PC-9 (cell line): ENCODE measurements at regions not wholly inside any gene's neighbourhood (a gene's known extent, or its start where the extent isn't known, plus 50 kb on each side); places are given as distances from the start of the nearest gene placed in this dataset.

Experiments used
- EZH2 ChIP-seq: fragments of 200-600 bp; sonication (generic); IDR thresholded peaks from 2 replicates; pipeline ENCODE4 v1.8.0; 2017; ENCODE audit warnings: antibody characterized with exemption, low read depth
- TF ChIP-seq, protein P1 (sequence below): fragments of 200-600 bp; sonication (generic); conservative IDR thresholded peaks from 2 replicates; pipeline ENCODE4 v1.6.1; 2017; ENCODE audit warnings: mixed run types, antibody characterized with exemption, mild to moderate bottlenecking, moderate library complexity

DNA sequence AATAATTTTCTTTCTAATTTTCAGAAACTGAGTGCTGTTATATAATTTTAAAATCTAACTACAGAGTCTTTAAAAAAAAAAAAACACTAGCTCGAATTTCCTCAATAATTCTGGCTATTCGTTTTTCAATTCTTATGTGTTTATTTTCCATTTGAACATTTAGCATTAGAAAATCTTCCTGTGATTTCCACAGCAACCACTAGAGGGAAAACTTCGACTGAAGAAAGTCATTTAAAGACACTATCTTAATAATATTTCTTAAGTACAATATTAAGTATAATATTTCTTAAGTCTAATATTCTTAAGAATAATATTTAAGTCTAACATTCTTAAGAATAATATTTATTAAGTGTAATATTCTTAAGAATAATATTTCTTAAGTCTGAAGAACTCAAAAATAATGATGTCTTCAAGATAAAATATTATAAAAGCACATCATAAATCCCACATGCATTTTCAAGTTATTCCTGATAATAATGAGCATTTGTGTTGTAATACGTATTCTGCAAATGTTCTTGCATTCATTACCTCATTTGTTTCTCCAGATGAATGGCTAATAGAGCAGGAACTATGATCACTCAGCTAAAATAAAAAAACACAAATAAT is 118.4 kb upstream of the WDR17 start:
- TF ChIP-seq, protein P1, sequence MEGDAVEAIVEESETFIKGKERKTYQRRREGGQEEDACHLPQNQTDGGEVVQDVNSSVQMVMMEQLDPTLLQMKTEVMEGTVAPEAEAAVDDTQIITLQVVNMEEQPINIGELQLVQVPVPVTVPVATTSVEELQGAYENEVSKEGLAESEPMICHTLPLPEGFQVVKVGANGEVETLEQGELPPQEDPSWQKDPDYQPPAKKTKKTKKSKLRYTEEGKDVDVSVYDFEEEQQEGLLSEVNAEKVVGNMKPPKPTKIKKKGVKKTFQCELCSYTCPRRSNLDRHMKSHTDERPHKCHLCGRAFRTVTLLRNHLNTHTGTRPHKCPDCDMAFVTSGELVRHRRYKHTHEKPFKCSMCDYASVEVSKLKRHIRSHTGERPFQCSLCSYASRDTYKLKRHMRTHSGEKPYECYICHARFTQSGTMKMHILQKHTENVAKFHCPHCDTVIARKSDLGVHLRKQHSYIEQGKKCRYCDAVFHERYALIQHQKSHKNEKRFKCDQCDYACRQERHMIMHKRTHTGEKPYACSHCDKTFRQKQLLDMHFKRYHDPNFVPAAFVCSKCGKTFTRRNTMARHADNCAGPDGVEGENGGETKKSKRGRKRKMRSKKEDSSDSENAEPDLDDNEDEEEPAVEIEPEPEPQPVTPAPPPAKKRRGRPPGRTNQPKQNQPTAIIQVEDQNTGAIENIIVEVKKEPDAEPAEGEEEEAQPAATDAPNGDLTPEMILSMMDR: peak; percentile 70
- TF ChIP-seq EZH2: no peak
